ENCODE measurements at regions not wholly inside any gene's neighbourhood (a gene's known extent, or its start where the extent isn't known, plus 50 kb on each side); places are given as distances from the start of the nearest gene placed in this dataset.

DNA sequence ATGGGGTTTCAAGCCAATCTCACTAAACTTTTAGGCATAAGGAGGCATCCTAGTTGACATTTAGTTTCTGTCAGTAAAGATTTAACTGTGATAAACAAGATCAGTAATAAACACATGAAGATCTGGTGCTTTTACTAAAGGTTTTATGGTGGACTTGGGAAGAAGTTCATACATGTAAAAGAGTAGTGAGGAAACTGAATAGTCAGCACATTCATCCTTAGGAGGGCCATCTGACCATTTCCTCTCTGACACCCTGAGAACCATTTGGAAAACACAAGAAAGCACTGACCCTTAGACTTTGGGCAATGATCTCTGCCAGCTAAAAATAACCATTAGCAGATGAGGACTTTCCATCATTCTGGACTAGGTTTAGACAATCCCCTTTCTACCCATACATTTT, 1040.9 kb downstream of the AGBL1 start:
- TF ChIP-seq CTCF (conservative IDR thresholded peaks at IDR 0.05 in 1 of 2, IDR thresholded peaks at IDR 0.05 in 1 of 2; ENCODE audit: low read depth in 1 of 2, low read length in 2 of 2) (no peak), EZH2 (IDR thresholded peaks at IDR 0.05; ENCODE audit: low read length, missing control alignments) (no peak)
